ENCODE measurements at regions not wholly inside any gene's neighbourhood (a gene's known extent, or its start where the extent isn't known, plus 50 kb on each side); places are given as distances from the start of the nearest gene placed in this dataset.

DNA sequence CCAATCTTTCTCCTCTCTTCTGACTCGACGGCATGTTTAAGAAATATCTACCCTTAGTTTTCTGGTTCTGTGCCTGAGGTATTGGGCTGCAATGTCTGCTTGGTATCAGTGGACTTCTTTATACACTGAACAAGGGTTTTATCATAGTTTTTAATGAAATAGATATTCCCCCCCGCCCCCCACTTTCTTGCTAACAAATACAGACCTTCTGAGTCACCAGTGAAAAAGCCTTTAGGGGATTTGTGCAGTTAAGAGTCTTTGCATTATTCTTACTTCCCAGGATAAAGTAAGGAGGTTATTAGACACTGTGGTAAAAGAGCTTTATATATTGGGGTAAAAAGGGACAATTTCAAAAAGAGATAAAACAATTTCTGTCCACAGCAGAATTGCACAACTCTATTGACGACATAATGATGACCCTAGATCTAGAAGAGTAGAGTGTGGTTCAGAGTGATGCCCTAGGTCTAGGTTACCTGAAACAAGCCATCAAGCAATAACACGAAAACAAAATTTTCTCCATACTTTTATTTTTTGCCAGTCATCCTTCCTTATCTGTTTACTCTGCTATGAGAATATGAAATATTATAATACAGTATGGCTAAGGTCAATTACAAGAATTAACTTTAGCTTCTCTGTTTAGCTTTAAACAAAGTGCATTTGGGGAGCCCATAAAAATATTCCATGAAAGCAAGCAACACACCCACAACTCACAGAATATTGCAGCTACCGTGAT lies 110.7 kb downstream of the PLK2 start:
- Mint-ChIP-seq H3K4me1 (no peaks in the 10 kb centered on the region), H3K4me3 (no peak overlapping the region), H3K27ac (no peak overlapping the region), H3K36me3 (no peaks in the 10 kb centered on the region), H3K27me3 (no peaks in the 10 kb centered on the region), H3K9me3 (ENCODE audit: low read depth) (no peaks in the 10 kb centered on the region)
- CTCF ChIA-PET, result no interaction called here
- DNase-seq (no peak), ATAC-seq (no peak)

DNA sequence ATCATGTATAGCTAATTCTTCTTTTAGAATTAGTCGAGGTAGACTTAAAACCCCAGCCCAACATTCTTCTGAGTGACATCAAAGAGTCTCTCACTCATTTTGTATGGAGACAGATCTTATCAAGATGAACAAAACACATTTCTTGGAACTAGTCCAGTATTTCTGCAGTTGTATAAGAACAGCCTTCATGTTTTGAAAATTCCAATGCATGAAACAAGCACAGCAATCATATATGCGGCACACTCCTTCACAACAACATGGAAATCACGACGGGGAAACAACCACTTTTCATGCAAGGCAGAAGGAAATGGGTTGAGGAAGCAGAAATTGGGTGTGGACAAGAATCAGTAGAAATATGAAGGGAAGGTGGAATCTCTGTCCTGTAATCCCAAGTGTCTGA lies 113.8 kb downstream of the PLK2 start:
- CTCF ChIA-PET, result no interaction called here

DNA sequence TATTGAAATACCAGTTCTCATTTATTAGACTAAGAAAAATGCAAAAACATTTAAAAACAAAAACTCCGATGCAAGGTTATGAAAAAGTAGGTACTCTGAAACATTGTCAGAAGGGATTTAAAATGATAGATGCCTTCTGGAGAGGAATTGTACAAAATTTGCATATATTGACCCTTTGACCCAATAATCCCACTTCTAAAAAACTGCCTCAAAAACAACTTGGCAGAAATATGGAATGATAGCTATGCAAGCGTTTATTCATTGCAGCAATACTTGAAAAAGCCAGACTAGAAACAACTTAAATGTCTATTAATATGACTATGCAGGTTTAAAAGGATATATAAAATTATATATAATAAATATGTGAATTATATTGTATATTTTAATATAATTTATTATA lies 118.4 kb downstream of the PLK2 start:
- CTCF ChIA-PET, result no interaction called here
- no peak overlapping the region for H3K4me3 Mint-ChIP-seq
- DNase-seq, result no peak
- H3K27ac Mint-ChIP-seq, result no peak overlapping the region
- H3K27me3 Mint-ChIP-seq, result no peaks in the 10 kb centered on the region
- H3K4me1 Mint-ChIP-seq, result no peaks in the 10 kb centered on the region
- ATAC-seq, result no peak
- no peaks in the 10 kb centered on the region for H3K36me3 Mint-ChIP-seq
- H3K9me3 Mint-ChIP-seq (ENCODE audit: low read depth), result no peaks in the 10 kb centered on the region

More for the DNA sequence above, 113.8 kb downstream of the PLK2 start:
- no peaks in the 10 kb centered on the region for H3K27me3 Mint-ChIP-seq
- H3K27ac Mint-ChIP-seq, result no peak overlapping the region
- no peak overlapping the region for H3K4me3 Mint-ChIP-seq
- ATAC-seq (no peak), DNase-seq (no peak)
- no peaks in the 10 kb centered on the region for H3K36me3 Mint-ChIP-seq
- no peaks in the 10 kb centered on the region for H3K9me3 Mint-ChIP-seq (ENCODE audit: low read depth)
- no peaks in the 10 kb centered on the region for H3K4me1 Mint-ChIP-seq

DNA sequence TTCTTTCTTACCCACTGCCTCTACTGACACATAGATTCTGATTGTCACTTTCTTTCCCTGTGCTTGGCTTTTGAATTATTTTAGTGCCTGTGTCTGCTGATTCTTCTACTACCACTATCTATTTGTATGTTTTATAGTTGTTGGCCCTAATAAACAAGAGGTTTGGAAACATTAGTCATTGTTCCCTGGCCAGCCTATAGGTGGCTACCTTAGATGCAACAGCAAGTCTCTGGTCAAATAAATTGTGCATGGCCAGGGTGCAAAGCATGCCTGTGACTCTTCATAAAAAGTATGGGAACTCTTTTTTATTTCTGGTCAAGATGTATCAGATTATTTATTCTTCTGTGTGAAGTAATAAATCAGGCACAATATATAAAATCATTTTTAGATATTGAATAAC lies 124.4 kb downstream of the PLK2 start:
- no peak for DNase-seq
- H3K36me3 Mint-ChIP-seq, result no peaks in the 10 kb centered on the region
- H3K4me3 Mint-ChIP-seq, result no peak overlapping the region
- H3K27ac Mint-ChIP-seq, result no peak overlapping the region
- H3K4me1 Mint-ChIP-seq, result no peaks in the 10 kb centered on the region
- CTCF ChIA-PET, result no interaction called here
- no peaks in the 10 kb centered on the region for H3K27me3 Mint-ChIP-seq
- ATAC-seq, result no peak
- H3K9me3 Mint-ChIP-seq (ENCODE audit: low read depth), result no peaks in the 10 kb centered on the region

DNA sequence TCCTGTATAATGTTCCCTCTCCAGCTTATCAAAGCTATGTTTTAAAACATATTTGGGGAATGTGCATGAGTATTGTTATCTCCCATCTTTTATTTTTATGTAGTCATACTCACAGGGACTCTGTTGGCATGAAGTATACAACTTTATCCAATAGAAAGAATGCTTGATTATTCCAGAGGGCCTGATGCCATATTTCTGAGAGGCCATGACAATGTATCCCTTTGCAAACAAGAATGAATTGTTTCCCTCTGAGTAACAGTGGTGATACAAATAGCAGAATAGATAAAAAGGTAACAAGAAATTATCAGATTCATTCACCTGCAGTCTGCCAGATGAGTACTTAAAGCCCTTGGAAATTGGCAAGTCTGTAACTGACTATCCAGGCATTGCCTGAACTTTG lies 125.9 kb downstream of the PLK2 start:
- no peak for ATAC-seq
- H3K36me3 Mint-ChIP-seq, result no peaks in the 10 kb centered on the region
- H3K4me3 Mint-ChIP-seq, result no peak overlapping the region
- H3K27me3 Mint-ChIP-seq, result no peaks in the 10 kb centered on the region
- CTCF ChIA-PET, result no interaction called here
- DNase-seq, result no peak
- H3K4me1 Mint-ChIP-seq, result no peaks in the 10 kb centered on the region
- H3K27ac Mint-ChIP-seq, result no peak overlapping the region
- no peaks in the 10 kb centered on the region for H3K9me3 Mint-ChIP-seq (ENCODE audit: low read depth)

DNA sequence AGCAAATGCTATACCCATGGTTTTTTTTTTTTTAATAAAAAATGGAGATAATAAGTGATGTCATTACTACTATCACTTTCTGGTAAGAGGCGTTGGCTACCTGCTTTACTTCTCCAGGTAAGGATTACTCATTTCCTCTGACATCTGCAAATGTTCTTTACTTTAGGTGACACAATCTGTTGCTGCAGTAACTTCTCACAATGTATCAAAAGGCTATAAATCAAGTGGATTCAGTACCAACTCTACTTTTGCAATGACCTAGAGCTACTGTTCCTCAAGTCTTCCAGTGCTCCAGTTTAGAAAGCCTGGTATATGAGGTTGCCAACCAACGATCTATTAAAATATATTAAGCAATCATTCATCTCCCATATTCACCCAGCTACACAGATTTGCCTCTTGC lies 129.1 kb downstream of the PLK2 start:
- no peak overlapping the region for H3K4me3 Mint-ChIP-seq
- DNase-seq, result no peak
- CTCF ChIA-PET, result no interaction called here
- no peaks in the 10 kb centered on the region for H3K27me3 Mint-ChIP-seq
- H3K9me3 Mint-ChIP-seq (ENCODE audit: low read depth), result no peaks in the 10 kb centered on the region
- no peak overlapping the region for H3K27ac Mint-ChIP-seq
- H3K36me3 Mint-ChIP-seq, result no peaks in the 10 kb centered on the region
- ATAC-seq, result no peak
- H3K4me1 Mint-ChIP-seq, result no peaks in the 10 kb centered on the region

DNA sequence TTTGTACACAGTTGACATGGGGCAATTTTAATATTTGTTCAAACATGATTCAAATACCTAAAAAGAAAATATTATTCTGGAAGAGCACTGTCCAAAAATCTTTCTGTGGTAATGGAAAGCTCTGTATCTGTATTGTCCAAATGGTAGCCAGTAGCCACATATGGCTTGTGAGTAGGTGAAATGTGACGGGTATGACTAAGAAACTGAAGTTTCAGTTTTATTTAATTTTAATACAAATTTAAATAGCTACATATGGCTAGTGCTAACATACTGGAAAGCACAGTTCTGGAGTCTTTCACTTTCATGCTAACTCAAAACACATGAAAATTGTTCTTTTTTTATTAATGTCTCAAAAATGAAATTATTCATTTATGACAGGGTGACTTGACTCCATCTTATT lies 132.6 kb downstream of the PLK2 start:
- no peaks in the 10 kb centered on the region for H3K27me3 Mint-ChIP-seq
- H3K9me3 Mint-ChIP-seq (ENCODE audit: low read depth), result no peaks in the 10 kb centered on the region
- H3K4me1 Mint-ChIP-seq, result no peaks in the 10 kb centered on the region
- DNase-seq (no peak), ATAC-seq (no peak)
- no peak overlapping the region for H3K4me3 Mint-ChIP-seq
- H3K36me3 Mint-ChIP-seq, result no peaks in the 10 kb centered on the region
- CTCF ChIA-PET, result no interaction called here
- no peak overlapping the region for H3K27ac Mint-ChIP-seq

DNA sequence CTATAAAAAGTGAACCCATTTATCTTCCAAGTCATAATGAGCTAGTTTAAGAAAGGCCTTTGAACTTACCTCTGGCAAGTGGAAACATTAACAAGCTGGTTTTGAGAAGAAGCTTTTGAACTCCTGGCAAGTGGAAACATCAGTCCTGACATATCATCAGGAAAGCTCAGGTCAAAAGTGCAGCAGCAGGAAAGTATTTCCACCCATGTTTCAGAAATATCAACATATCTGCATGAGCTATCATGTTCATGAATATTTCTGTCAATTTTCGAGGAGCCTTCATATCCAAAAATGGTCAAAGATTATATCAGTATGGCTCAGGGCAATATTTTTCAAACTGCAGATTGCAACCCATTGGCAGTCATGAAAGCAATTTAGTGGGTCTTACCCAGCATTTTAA lies 133.9 kb downstream of the PLK2 start:
- no peak overlapping the region for H3K27ac Mint-ChIP-seq

DNA sequence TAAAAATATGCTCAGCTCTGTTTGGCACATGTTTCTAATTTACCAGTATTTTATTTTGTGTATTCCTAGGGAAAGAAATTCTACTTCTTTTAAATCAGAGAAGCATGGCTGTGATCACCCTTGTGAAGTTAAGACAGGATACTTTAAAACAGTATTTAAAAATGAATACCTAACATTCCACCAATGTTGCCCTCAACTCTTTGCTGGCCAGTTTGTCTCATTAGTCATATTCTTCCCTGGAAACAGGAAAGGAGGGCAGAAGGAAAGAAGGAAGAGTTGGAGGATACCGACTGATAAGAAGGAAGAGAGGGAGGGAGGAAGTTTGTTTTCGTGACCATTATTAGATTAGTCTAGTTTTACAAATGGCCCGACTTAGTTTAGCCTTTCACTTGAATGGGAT lies 137.4 kb downstream of the PLK2 start:
- Mint-ChIP-seq H3K36me3 (no peaks in the 10 kb centered on the region), H3K4me1 (no peaks in the 10 kb centered on the region), H3K9me3 (ENCODE audit: low read depth) (no peaks in the 10 kb centered on the region), H3K27me3 (no peaks in the 10 kb centered on the region), H3K27ac (no peak overlapping the region), H3K4me3 (no peak overlapping the region)
- CTCF ChIA-PET, result no interaction called here
- DNase-seq (no peak), ATAC-seq (no peak)

More for the DNA sequence above, 133.9 kb downstream of the PLK2 start:
- DNase-seq (no peak), ATAC-seq (no peak)
- no peaks in the 10 kb centered on the region for H3K9me3 Mint-ChIP-seq (ENCODE audit: low read depth)
- CTCF ChIA-PET, result no interaction called here
- H3K36me3 Mint-ChIP-seq, result no peaks in the 10 kb centered on the region
- H3K4me1 Mint-ChIP-seq, result no peaks in the 10 kb centered on the region
- H3K4me3 Mint-ChIP-seq, result no peak overlapping the region
- H3K27me3 Mint-ChIP-seq, result no peaks in the 10 kb centered on the region

DNA sequence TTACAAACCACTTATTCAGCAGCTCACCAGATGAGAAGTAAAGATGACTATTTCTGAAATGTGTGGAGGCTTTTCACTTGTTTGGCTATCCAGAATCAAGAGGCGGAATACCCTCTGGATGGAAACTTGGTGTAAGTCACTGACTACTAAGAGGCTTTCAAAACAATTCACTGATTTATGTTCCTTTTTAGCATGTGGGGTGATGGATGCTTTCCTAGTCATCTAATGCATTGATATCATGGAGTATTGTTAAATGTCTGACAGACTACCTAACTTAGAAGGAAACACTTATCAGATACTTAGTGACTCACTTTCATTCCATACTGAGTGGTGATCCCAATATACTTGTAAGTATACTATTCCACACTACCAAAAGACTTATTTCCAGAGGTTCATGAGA lies 141.4 kb downstream of the PLK2 start:
- Mint-ChIP-seq H3K36me3 (no peaks in the 10 kb centered on the region), H3K27ac (no peak overlapping the region), H3K4me1 (no peaks in the 10 kb centered on the region), H3K4me3 (no peak overlapping the region), H3K9me3 (ENCODE audit: low read depth) (no peaks in the 10 kb centered on the region), H3K27me3 (no peaks in the 10 kb centered on the region)
- no peak for ATAC-seq
- CTCF ChIA-PET, result no interaction called here
- no peak for DNase-seq

DNA sequence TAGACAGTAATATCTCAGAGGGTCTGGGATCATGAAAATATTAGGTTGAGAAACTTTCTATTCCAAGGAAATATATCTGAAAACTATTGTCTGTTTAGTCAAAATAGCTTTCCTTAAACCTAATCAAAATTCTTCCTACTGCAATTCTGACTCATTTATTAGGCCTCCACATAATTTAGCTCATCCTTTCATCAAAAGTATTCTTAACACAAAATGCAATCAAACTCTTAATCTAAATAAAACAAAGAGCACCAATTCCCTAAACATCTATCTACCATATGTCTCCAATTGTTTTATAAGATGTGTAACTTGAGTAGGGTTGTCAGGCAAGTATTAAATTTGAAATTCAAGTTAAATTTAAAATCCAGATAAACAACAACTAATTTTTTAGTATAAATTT lies 142.1 kb downstream of the PLK2 start:
- H3K36me3 Mint-ChIP-seq, result no peaks in the 10 kb centered on the region
- no peaks in the 10 kb centered on the region for H3K4me1 Mint-ChIP-seq
- ATAC-seq (no peak), DNase-seq (no peak)
- CTCF ChIA-PET, result no interaction called here
- no peak overlapping the region for H3K27ac Mint-ChIP-seq
- H3K9me3 Mint-ChIP-seq (ENCODE audit: low read depth), result no peaks in the 10 kb centered on the region
- no peak overlapping the region for H3K4me3 Mint-ChIP-seq
- no peaks in the 10 kb centered on the region for H3K27me3 Mint-ChIP-seq

DNA sequence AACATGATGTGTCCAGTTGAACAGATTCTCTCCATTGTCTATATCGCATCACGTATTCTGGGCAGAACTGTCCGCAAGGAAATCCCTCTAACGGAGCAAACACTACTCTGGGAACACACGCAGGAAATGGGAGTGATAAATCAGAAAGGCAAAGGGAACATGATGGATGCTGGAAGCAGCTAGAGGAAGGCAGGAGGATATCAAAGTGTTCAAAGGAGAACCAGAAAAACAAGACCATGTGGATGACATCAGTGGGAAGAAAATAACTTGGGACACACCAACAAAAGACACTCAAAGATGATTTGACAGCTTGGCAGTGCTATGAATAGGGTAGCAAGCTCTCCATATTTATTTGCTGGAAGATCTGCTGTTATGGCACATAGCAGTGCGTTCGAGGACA lies 142.9 kb downstream of the PLK2 start:
- no peaks in the 10 kb centered on the region for H3K4me1 Mint-ChIP-seq
- CTCF ChIA-PET, result no interaction called here
- H3K36me3 Mint-ChIP-seq, result no peaks in the 10 kb centered on the region
- H3K4me3 Mint-ChIP-seq, result no peak overlapping the region
- no peaks in the 10 kb centered on the region for H3K9me3 Mint-ChIP-seq (ENCODE audit: low read depth)
- DNase-seq (no peak), ATAC-seq (no peak)
- H3K27ac Mint-ChIP-seq, result no peak overlapping the region
- H3K27me3 Mint-ChIP-seq, result no peaks in the 10 kb centered on the region

DNA sequence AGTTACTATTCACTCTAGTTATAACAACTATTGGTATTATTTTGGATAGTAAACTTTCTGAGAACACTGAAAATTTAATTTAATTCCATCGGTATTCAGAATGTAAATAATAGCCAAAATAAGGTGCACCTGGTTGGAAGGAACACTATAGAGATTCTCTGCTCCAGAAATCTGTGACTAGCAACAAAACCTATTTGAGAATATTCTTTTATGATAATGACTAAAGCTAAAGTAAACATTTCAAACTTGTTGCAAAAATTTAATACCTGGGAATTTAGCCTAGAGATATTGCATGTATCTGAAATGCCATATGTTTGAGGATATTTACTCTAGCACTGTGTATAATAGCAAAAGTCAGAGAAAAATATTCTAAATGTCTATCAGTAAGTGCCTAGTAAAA lies 144.1 kb downstream of the PLK2 start:
- Mint-ChIP-seq H3K27me3 (no peaks in the 10 kb centered on the region), H3K4me1 (no peaks in the 10 kb centered on the region), H3K27ac (no peak overlapping the region), H3K36me3 (no peaks in the 10 kb centered on the region), H3K4me3 (no peak overlapping the region), H3K9me3 (ENCODE audit: low read depth) (no peaks in the 10 kb centered on the region)
- DNase-seq, result no peak
- CTCF ChIA-PET, result no interaction called here
- no peak for ATAC-seq

DNA sequence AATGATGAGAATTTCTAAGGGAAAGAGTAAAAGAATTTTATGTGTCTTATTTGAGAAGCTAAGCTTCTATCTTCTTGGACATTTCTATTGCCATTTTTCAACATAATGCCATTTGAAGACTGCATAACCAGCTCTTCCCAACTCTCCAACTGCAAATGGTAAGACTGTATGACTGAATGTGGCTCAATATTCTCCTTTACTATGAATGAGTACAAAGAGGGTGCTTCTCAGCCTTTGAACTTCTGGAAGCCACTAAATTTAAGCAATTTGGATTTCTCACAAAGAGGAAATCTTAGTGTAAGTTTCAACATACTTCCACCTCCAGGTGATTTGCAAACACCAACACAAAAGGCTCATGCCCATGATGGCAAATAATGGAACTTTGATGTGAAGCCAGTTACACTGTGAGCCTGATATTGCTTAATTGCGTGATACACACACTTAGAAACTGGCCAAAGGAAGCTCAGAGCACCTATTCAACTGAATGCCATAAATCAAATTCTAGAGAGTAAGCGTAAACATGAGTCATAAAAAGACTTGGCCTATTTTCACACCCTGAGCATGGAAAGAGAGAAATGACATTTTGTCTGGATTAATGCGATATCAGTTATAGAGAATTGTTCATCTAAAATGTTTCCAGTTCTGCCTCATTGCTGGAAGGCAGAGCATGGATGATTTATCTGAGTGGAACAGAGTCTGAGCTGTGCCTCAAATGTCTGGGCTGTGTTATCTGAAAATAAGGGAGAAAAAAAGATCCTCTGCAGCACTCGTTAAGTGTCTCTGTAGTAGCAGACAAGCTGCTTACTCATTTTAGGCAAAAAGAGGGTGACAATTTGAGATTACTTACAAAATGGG lies 145.3 kb downstream of the PLK2 start:
- DNase-seq (no peak), ATAC-seq (no peak)
- Mint-ChIP-seq H3K27me3 (no peaks in the 10 kb centered on the region), H3K36me3 (no peaks in the 10 kb centered on the region), H3K4me1 (no peaks in the 10 kb centered on the region), H3K4me3 (no peak overlapping the region), H3K9me3 (ENCODE audit: low read depth) (no peaks in the 10 kb centered on the region), H3K27ac (no peak overlapping the region)
- CTCF ChIA-PET, result no interaction called here
